WTC11 (cell line): ENCODE measurements at regions not wholly inside any gene's neighbourhood (a gene's known extent, or its start where the extent isn't known, plus 50 kb on each side); places are given as distances from the start of the nearest gene placed in this dataset.

ENCODE experiments used
- CBFB ChIP-seq: sonication (generic); formaldehyde crosslinking; IDR thresholded peaks from 2 replicates; pipeline ENCODE4 v1.8.1; 2022; ENCODE audit warnings: mild to moderate bottlenecking, low read depth, missing genetic modification reagents
- FOXJ3 ChIP-seq: sonication (generic); formaldehyde crosslinking; IDR thresholded peaks from 2 replicates; pipeline ENCODE4 v1.9.0; 2021; ENCODE audit warnings: missing genetic modification reagents, mild to moderate bottlenecking, borderline replicate concordance
- TEAD1 ChIP-seq: sonication (generic); formaldehyde crosslinking; IDR thresholded peaks from 2 replicates; pipeline ENCODE4 v1.8.0; 2022; ENCODE audit warnings: mild to moderate bottlenecking, missing genetic modification reagents
- TEAD4 ChIP-seq: sonication (generic); formaldehyde crosslinking; IDR thresholded peaks from 2 replicates; pipeline ENCODE4 v1.8.0; 2022; ENCODE audit warnings: mild to moderate bottlenecking, missing genetic modification reagents
- ZNF219 ChIP-seq: sonication (generic); formaldehyde crosslinking; IDR thresholded peaks from 2 replicates; pipeline ENCODE4 v1.8.0; 2023; ENCODE audit warnings: missing genetic modification reagents, mild to moderate bottlenecking, borderline replicate concordance
- TF ChIP-seq, protein P1 (sequence below): sonication (generic); formaldehyde crosslinking; IDR thresholded peaks from 2 replicates; pipeline ENCODE4 v1.8.1; 2022; ENCODE audit warnings: mild to moderate bottlenecking, missing genetic modification reagents, moderate library complexity, borderline replicate concordance
- TF ChIP-seq, protein P2 (sequence below): sonication (generic); formaldehyde crosslinking; conservative IDR thresholded peaks from 2 replicates; pipeline ENCODE4 v1.8.1; 2023; ENCODE audit warnings: mild to moderate bottlenecking, low read depth, missing genetic modification reagents, moderate library complexity
- TF ChIP-seq, protein P3 (sequence below): sonication (generic); formaldehyde crosslinking; IDR thresholded peaks from 2 replicates; pipeline ENCODE4 v1.8.1; 2023; ENCODE audit warnings: mild to moderate bottlenecking, missing genetic modification reagents, borderline replicate concordance
- TF ChIP-seq, protein P4 (sequence below): sonication (generic); formaldehyde crosslinking; IDR thresholded peaks from 2 replicates; pipeline ENCODE4 v1.8.0; 2022; ENCODE audit warnings: mild to moderate bottlenecking, missing genetic modification reagents
- TF ChIP-seq, protein P5 (sequence below): fragments of 200-600 bp; IDR thresholded peaks from 2 replicates; pipeline ENCODE4 v1.8.0; 2022; ENCODE audit warnings: antibody characterized with exemption
- TF ChIP-seq, protein P6 (sequence below): sonication (generic); formaldehyde crosslinking; IDR thresholded peaks from 2 replicates; pipeline ENCODE4 v1.8.1; 2022; ENCODE audit warnings: mild to moderate bottlenecking, moderate library complexity, missing genetic modification reagents

DNA sequence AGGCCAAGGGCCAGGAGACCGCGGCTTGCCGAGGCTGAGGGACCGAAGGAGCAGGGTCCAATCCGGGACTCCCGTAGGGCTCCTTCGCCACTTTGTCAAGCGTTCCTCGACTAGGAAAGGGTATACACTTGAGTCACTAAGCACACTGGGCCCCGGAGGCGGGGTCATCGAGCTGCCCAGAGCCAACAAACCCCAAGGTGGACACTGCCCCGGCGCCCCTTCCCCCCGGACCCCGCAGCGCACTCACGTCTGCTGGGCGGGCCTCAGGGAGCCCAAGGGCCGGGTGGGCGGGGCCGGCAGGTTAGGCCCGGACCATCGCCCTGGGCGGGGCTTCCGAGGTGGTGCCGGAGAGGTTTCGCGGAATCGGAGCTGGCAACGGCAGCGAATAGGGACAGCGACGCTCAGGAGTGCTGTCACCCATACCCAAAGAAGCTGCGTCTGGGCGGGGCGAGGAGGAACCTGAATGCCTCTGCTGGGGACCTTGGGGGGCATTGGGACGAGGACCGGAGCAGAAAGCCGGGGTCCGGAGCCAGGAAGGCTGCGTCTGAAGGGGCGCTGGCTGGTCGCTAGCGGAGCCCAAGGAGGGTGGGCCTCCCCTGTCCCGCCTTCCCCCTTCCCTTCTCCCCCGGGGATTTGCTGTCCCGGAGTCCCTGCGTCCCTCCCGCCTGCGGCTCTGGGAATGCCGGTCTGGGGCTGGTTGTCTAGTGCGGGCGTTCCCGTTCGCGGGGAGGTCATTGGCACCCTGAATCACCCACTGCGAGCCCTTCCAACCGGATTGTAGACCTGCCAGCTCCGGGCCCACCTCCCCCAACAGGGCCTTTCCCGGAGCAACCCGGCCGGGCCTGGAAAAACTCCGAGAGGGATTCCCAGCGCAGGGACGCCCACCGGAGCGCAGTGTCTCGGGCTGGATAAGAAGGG is 118.2 kb upstream of the SMURF2 start:
- TF ChIP-seq, protein P1, sequence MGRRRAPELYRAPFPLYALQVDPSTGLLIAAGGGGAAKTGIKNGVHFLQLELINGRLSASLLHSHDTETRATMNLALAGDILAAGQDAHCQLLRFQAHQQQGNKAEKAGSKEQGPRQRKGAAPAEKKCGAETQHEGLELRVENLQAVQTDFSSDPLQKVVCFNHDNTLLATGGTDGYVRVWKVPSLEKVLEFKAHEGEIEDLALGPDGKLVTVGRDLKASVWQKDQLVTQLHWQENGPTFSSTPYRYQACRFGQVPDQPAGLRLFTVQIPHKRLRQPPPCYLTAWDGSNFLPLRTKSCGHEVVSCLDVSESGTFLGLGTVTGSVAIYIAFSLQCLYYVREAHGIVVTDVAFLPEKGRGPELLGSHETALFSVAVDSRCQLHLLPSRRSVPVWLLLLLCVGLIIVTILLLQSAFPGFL = no peak
- TF ChIP-seq, protein P2, sequence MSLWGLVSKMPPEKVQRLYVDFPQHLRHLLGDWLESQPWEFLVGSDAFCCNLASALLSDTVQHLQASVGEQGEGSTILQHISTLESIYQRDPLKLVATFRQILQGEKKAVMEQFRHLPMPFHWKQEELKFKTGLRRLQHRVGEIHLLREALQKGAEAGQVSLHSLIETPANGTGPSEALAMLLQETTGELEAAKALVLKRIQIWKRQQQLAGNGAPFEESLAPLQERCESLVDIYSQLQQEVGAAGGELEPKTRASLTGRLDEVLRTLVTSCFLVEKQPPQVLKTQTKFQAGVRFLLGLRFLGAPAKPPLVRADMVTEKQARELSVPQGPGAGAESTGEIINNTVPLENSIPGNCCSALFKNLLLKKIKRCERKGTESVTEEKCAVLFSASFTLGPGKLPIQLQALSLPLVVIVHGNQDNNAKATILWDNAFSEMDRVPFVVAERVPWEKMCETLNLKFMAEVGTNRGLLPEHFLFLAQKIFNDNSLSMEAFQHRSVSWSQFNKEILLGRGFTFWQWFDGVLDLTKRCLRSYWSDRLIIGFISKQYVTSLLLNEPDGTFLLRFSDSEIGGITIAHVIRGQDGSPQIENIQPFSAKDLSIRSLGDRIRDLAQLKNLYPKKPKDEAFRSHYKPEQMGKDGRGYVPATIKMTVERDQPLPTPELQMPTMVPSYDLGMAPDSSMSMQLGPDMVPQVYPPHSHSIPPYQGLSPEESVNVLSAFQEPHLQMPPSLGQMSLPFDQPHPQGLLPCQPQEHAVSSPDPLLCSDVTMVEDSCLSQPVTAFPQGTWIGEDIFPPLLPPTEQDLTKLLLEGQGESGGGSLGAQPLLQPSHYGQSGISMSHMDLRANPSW = no peak
- TF ChIP-seq TEAD1 (CRISPR knock-in tag) (no peak), CBFB (CRISPR knock-in tag) (no peak), TEAD4 (CRISPR knock-in tag) (no peak), ZNF219 (CRISPR knock-in tag) (no peak), FOXJ3 (CRISPR knock-in tag) (no peak)
- TF ChIP-seq, protein P3, sequence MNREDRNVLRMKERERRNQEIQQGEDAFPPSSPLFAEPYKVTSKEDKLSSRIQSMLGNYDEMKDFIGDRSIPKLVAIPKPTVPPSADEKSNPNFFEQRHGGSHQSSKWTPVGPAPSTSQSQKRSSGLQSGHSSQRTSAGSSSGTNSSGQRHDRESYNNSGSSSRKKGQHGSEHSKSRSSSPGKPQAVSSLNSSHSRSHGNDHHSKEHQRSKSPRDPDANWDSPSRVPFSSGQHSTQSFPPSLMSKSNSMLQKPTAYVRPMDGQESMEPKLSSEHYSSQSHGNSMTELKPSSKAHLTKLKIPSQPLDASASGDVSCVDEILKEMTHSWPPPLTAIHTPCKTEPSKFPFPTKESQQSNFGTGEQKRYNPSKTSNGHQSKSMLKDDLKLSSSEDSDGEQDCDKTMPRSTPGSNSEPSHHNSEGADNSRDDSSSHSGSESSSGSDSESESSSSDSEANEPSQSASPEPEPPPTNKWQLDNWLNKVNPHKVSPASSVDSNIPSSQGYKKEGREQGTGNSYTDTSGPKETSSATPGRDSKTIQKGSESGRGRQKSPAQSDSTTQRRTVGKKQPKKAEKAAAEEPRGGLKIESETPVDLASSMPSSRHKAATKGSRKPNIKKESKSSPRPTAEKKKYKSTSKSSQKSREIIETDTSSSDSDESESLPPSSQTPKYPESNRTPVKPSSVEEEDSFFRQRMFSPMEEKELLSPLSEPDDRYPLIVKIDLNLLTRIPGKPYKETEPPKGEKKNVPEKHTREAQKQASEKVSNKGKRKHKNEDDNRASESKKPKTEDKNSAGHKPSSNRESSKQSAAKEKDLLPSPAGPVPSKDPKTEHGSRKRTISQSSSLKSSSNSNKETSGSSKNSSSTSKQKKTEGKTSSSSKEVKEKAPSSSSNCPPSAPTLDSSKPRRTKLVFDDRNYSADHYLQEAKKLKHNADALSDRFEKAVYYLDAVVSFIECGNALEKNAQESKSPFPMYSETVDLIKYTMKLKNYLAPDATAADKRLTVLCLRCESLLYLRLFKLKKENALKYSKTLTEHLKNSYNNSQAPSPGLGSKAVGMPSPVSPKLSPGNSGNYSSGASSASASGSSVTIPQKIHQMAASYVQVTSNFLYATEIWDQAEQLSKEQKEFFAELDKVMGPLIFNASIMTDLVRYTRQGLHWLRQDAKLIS (CRISPR knock-in tag) = no peak
- TF ChIP-seq, protein P4, sequence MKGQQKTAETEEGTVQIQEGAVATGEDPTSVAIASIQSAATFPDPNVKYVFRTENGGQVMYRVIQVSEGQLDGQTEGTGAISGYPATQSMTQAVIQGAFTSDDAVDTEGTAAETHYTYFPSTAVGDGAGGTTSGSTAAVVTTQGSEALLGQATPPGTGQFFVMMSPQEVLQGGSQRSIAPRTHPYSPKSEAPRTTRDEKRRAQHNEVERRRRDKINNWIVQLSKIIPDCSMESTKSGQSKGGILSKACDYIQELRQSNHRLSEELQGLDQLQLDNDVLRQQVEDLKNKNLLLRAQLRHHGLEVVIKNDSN (CRISPR knock-in tag) = no peak
- TF ChIP-seq, protein P5, sequence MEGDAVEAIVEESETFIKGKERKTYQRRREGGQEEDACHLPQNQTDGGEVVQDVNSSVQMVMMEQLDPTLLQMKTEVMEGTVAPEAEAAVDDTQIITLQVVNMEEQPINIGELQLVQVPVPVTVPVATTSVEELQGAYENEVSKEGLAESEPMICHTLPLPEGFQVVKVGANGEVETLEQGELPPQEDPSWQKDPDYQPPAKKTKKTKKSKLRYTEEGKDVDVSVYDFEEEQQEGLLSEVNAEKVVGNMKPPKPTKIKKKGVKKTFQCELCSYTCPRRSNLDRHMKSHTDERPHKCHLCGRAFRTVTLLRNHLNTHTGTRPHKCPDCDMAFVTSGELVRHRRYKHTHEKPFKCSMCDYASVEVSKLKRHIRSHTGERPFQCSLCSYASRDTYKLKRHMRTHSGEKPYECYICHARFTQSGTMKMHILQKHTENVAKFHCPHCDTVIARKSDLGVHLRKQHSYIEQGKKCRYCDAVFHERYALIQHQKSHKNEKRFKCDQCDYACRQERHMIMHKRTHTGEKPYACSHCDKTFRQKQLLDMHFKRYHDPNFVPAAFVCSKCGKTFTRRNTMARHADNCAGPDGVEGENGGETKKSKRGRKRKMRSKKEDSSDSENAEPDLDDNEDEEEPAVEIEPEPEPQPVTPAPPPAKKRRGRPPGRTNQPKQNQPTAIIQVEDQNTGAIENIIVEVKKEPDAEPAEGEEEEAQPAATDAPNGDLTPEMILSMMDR = no peak
- TF ChIP-seq, protein P6, sequence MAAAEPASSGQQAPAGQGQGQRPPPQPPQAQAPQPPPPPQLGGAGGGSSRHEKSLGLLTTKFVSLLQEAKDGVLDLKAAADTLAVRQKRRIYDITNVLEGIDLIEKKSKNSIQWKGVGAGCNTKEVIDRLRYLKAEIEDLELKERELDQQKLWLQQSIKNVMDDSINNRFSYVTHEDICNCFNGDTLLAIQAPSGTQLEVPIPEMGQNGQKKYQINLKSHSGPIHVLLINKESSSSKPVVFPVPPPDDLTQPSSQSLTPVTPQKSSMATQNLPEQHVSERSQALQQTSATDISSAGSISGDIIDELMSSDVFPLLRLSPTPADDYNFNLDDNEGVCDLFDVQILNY (CRISPR knock-in tag) = no peak
